GM23338 (cell line): ENCODE measurements at regions not wholly inside any gene's neighbourhood (a gene's known extent, or its start where the extent isn't known, plus 50 kb on each side); places are given as distances from the start of the nearest gene placed in this dataset.

Source experiments
- ATAC-seq: fragments of 200-7000 bp; cut with Tn5 transposase; 3 replicates; pipeline ENCODE4 v1.9.1; 2020
- DNase-seq: peaks from one replicate; pipeline ENCODE4 v3.0.0-alpha.2; 2015; ENCODE audit warnings: low spot score
- H2AFZ ChIP-seq: fragments of 200-600 bp; sonication (generic); 2 replicates; pipeline ENCODE4 v1.8.0; 2016; ENCODE audit warnings: antibody characterized with exemption, mild to moderate bottlenecking, moderate library complexity
- H3F3A ChIP-seq: fragments of 200-600 bp; sonication (generic); replicated peaks from 2 replicates; pipeline ENCODE4 v1.8.0; 2017; ENCODE audit warnings: antibody characterized with exemption, mixed run types, low read depth
- H3K27ac ChIP-seq: fragments of 200-600 bp; sonication (generic); 2 replicates; pipeline ENCODE4 v1.6.1; 2016; ENCODE audit warnings: low read depth
- H3K27me3 ChIP-seq: fragments of 200-600 bp; sonication (generic); 2 replicates; pipeline ENCODE4 v1.8.0; 2016; ENCODE audit warnings: mild to moderate bottlenecking, mixed run types, moderate library complexity; ENCODE audit not compliant: insufficient read depth
- H3K36me3 ChIP-seq: fragments of 200-600 bp; sonication (generic); 2 replicates; pipeline ENCODE4 v1.8.0; 2016; ENCODE audit warnings: mild to moderate bottlenecking; ENCODE audit not compliant: insufficient read depth
- H3K4me1 ChIP-seq: fragments of 200-600 bp; sonication (generic); 2 replicates; pipeline ENCODE4 v1.8.0; 2016; ENCODE audit warnings: mild to moderate bottlenecking, moderate library complexity; ENCODE audit not compliant: insufficient read depth
- H3K4me2 ChIP-seq: fragments of 200-600 bp; sonication (generic); 2 replicates; pipeline ENCODE4 v1.7.1; 2017; ENCODE audit warnings: mixed run types
- H3K4me3 ChIP-seq: fragments of 200-600 bp; sonication (generic); 2 replicates; pipeline ENCODE4 v1.6.1; 2016; ENCODE audit warnings: mixed run types
- H3K79me2 ChIP-seq: fragments of 200-600 bp; sonication (generic); replicated peaks from 2 replicates; pipeline ENCODE4 v1.8.0; 2017; ENCODE audit warnings: mild to moderate bottlenecking; ENCODE audit not compliant: insufficient read depth
- H3K9me2 ChIP-seq: fragments of 200-600 bp; sonication (generic); 2 replicates; pipeline ENCODE4 v1.8.0; 2017; ENCODE audit not compliant: insufficient read depth
- H4K20me1 ChIP-seq: fragments of 200-600 bp; sonication (generic); replicated peaks from 2 replicates; pipeline ENCODE4 v1.8.0; 2017; ENCODE audit warnings: mild to moderate bottlenecking; ENCODE audit not compliant: insufficient read depth
- H3K27ac Mint-ChIP-seq: 2 replicates; pipeline ENCODE4 v1.8.0; 2020; ENCODE audit warnings: inconsistent platforms, mild to moderate bottlenecking, moderate library complexity, mixed read lengths
- H3K27me3 Mint-ChIP-seq: 3 replicates; pipeline ENCODE4 v1.8.0; 2022; ENCODE audit warnings: low read depth, mild to moderate bottlenecking, moderate library complexity, mixed read lengths, inconsistent platforms; ENCODE audit not compliant: insufficient read depth, poor library complexity
- H3K36me3 Mint-ChIP-seq: 3 replicates; pipeline ENCODE4 v1.8.0; 2021; ENCODE audit warnings: low read depth, mild to moderate bottlenecking, inconsistent platforms, moderate library complexity, mixed read lengths
- H3K4me1 Mint-ChIP-seq: 3 replicates; pipeline ENCODE4 v1.8.0; 2020; ENCODE audit warnings: mild to moderate bottlenecking, inconsistent platforms, mixed read lengths
- H3K4me3 Mint-ChIP-seq: 3 replicates; pipeline ENCODE4 v1.8.0; 2021; ENCODE audit warnings: moderate library complexity, mild to moderate bottlenecking, inconsistent platforms, mixed read lengths
- H3K9me3 Mint-ChIP-seq: 3 replicates; pipeline ENCODE4 v1.8.0; 2020; ENCODE audit warnings: moderate library complexity, mild to moderate bottlenecking, inconsistent platforms, mixed read lengths
- CREB1 ChIP-seq: fragments of 250-450 bp; sonication (Bioruptor Pico); IDR thresholded peaks from 2 replicates; pipeline ENCODE4 v1.5.0; 2020; ENCODE audit warnings: low read depth, mild to moderate bottlenecking, moderate library complexity
- ETS1 ChIP-seq: IDR thresholded peaks from 2 replicates; pipeline ENCODE4 v1.6.1; 2016; ENCODE audit warnings: antibody characterized with exemption
- EZH2 ChIP-seq: fragments of 200-600 bp; sonication (generic); IDR thresholded peaks from one replicate; pipeline ENCODE4 v1.8.0; 2017; ENCODE audit warnings: antibody characterized with exemption, mild to moderate bottlenecking, low read depth; ENCODE audit not compliant: unreplicated experiment
- EZH2phosphoT487 ChIP-seq: fragments of 200-600 bp; sonication (generic); IDR thresholded peaks from one replicate; pipeline ENCODE4 v1.8.1; 2018; ENCODE audit warnings: antibody characterized with exemption; ENCODE audit not compliant: unreplicated experiment
- JUNB ChIP-seq: IDR thresholded peaks from one replicate; pipeline ENCODE4 v1.6.1; 2016; ENCODE audit warnings: antibody characterized with exemption; ENCODE audit not compliant: unreplicated experiment
- NANOG ChIP-seq: IDR thresholded peaks from 2 replicates; pipeline ENCODE4 v1.6.1; 2016; ENCODE audit warnings: antibody characterized with exemption, borderline replicate concordance
- POLR2AphosphoS5 ChIP-seq: IDR thresholded peaks from 2 replicates; pipeline ENCODE4 v1.6.1; 2016; ENCODE audit warnings: antibody characterized with exemption, low read depth
- REST ChIP-seq: IDR thresholded peaks from one replicate; pipeline ENCODE4 v1.6.1; 2018; ENCODE audit warnings: antibody characterized with exemption; ENCODE audit not compliant: unreplicated experiment
- STAT1 ChIP-seq: IDR thresholded peaks from one replicate; pipeline ENCODE4 v1.6.1; 2016; ENCODE audit warnings: antibody characterized with exemption; ENCODE audit not compliant: unreplicated experiment
- ZNF114 ChIP-seq: fragments of 250-450 bp; sonication (Bioruptor Pico); IDR thresholded peaks from 2 replicates; pipeline ENCODE4 v1.5.0; 2020; ENCODE audit warnings: mild to moderate bottlenecking, moderate library complexity
- ZNF331 ChIP-seq: fragments of 250-450 bp; sonication (Bioruptor Pico); IDR thresholded peaks from 2 replicates; pipeline ENCODE4 v1.5.0; 2020; ENCODE audit warnings: low read depth, mild to moderate bottlenecking, moderate library complexity
- TF ChIP-seq, protein P1 (sequence below), 2 experiments: fragments of 200-600 bp in 1 of 2; sonication (generic) in 1 of 2; conservative IDR thresholded peaks; 2 replicates each; pipeline versions ENCODE4 v1.5.1 to v1.6.1; 2016 to 2017; ENCODE audit warnings: antibody characterized with exemption in 2 of 2, low read depth in 2 of 2, mild to moderate bottlenecking in 2 of 2, moderate library complexity in 1 of 2

DNA sequence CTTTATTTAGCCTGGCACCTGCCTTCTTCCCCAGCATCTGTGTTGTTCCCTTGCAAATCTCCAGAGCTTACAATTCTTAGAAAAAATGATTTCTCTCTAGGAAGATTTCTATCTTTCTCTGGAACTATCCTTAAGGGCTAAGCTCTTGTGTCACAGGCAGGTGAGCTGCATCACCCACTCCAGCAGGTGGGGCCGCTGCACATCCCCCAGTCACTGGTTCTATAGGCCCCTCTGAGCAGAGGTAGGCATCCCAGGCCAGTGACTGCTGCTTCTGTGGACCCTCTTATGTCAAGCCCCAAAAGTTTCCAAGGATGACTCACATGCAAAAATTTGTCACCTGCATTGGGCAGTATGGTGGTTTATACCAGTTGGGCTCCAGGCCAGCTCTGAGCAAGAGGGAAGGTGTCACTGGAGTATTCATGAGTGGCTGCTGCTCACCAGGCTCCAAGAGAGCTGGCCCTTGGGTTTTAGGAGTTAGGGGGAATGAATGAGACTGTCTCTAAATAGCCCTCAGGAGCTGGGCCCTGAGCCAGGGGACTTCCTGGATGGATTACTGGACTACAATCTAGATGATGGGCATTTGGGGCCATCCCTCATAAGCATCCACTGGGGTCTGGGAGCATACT, 208.1 kb upstream of the EOLA2 start:
- peak; percentile 71 for ATAC-seq
- Histone ChIP-seq H3K9me2 (no peaks in the 10 kb centered on the region), H3K27ac (no peak overlapping the region), H3K4me2 (no peak overlapping the region), H3K79me2 (no peaks in the 10 kb centered on the region), H3K27me3 (no peaks in the 10 kb centered on the region), H3K4me1 (no peaks in the 10 kb centered on the region), H3K36me3 (no peaks in the 10 kb centered on the region), H3K4me3 (no peak overlapping the region), H2AFZ (no peak overlapping the region), H3F3A (no peaks in the 10 kb centered on the region), H4K20me1 (no peaks in the 10 kb centered on the region)
- Mint-ChIP-seq H3K36me3 (no peaks in the 10 kb centered on the region), H3K27ac (no peak overlapping the region), H3K4me1 (no peaks in the 10 kb centered on the region), H3K27me3 (no peaks in the 10 kb centered on the region), H3K9me3 (no peaks in the 10 kb centered on the region), H3K4me3 (no peak overlapping the region)
- DNase-seq, result peak; percentile 9
- TF ChIP-seq, protein P1, sequence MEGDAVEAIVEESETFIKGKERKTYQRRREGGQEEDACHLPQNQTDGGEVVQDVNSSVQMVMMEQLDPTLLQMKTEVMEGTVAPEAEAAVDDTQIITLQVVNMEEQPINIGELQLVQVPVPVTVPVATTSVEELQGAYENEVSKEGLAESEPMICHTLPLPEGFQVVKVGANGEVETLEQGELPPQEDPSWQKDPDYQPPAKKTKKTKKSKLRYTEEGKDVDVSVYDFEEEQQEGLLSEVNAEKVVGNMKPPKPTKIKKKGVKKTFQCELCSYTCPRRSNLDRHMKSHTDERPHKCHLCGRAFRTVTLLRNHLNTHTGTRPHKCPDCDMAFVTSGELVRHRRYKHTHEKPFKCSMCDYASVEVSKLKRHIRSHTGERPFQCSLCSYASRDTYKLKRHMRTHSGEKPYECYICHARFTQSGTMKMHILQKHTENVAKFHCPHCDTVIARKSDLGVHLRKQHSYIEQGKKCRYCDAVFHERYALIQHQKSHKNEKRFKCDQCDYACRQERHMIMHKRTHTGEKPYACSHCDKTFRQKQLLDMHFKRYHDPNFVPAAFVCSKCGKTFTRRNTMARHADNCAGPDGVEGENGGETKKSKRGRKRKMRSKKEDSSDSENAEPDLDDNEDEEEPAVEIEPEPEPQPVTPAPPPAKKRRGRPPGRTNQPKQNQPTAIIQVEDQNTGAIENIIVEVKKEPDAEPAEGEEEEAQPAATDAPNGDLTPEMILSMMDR (conservative IDR thresholded peaks at IDR 0.05; ENCODE audit: low read depth in 2 of 2), result peak; percentile 28 to 54
- no peak for TF ChIP-seq STAT1

DNA sequence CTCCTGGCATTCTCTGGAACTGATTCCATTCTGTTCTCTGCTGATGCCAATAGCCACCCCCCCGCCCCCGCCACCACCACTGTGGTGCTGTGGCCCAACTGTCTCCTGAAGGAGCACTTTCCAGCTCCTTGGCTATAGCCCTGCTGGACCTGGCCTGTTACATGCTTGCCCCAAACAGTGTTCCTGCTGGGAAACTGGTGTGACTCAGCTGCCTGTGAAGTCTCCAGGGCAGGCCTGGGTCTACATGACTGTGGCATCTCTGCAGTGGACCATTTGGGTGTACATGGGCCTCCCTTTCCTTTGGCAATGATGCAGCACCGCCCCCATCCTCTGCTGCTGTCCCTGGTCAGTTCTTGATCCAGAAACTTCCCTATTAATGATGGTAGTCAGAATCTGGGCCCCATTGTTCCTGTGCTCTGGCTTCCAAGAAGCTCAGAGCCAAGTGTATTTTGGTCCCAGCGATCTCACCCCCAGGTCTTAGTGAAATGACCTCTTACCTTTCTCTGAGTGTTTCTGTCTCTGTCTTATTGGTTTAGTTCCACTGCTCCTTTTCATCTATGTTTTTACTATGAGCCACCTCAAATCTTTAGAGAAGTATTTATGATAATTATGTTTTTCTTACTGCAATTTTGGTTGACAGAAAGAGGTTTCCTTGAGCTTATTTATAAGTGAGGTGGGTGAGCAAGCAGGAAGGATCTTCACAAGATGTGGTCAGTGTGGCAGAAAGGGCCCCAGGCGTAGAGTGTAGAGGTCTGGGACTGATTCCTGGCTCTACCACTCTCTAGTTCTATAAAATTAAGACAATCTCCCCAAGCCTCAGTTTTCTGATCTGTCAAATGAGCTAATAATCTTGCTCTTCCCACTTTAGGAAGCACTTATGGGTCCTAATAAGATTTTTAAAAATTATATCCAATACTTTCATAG, 210.7 kb upstream of the EOLA2 start:
- H3K4me1 Mint-ChIP-seq, result no peaks in the 10 kb centered on the region
- Histone ChIP-seq H3K9me2 (no peaks in the 10 kb centered on the region), H3K4me3 (no peak overlapping the region), H3K4me1 (no peaks in the 10 kb centered on the region), H3K27ac (no peak overlapping the region), H3K79me2 (no peaks in the 10 kb centered on the region), H4K20me1 (no peaks in the 10 kb centered on the region), H3F3A (no peaks in the 10 kb centered on the region), H3K36me3 (no peaks in the 10 kb centered on the region), H3K27me3 (no peaks in the 10 kb centered on the region), H2AFZ (no peak overlapping the region), H3K4me2 (no peak overlapping the region)
- H3K36me3 Mint-ChIP-seq, result no peaks in the 10 kb centered on the region
- H3K4me3 Mint-ChIP-seq, result no peak overlapping the region
- ATAC-seq (no peak), DNase-seq (no peak)
- H3K27ac Mint-ChIP-seq, result no peak overlapping the region
- H3K9me3 Mint-ChIP-seq, result no peaks in the 10 kb centered on the region
- H3K27me3 Mint-ChIP-seq, result peaks cover 2% of the 10 kb centered on the region
- no peak for TF ChIP-seq STAT1
- no peak for TF ChIP-seq NANOG
- TF ChIP-seq POLR2AphosphoS5, result no peak
- no peak for TF ChIP-seq ZNF331 (CRISPR knock-in tag)
- no peak for TF ChIP-seq JUNB
- TF ChIP-seq, protein P1 (conservative IDR thresholded peaks at IDR 0.05; ENCODE audit: low read depth in 2 of 2), result no peak
- no peak for TF ChIP-seq ETS1
- no peak for TF ChIP-seq REST
- no peak for TF ChIP-seq CREB1 (CRISPR knock-in tag)
- no peak for TF ChIP-seq EZH2phosphoT487
- no peak for TF ChIP-seq ZNF114 (CRISPR knock-in tag)
- TF ChIP-seq EZH2, result no peak
